Neural progenitor cell (in vitro differentiated cells): ENCODE measurements at regions not wholly inside any gene's neighbourhood (a gene's known extent, or its start where the extent isn't known, plus 50 kb on each side); places are given as distances from the start of the nearest gene placed in this dataset.

Experiments
- DNase-seq: peaks from one replicate; pipeline ENCODE4 v3.0.0-alpha.2; 2016; ENCODE audit warnings: low spot score
- H2AFZ ChIP-seq: fragments of 200-600 bp; sonication (generic); replicated peaks from 2 replicates; pipeline ENCODE4 v1.6.1; 2016; ENCODE audit warnings: antibody characterized with exemption
- H3F3A ChIP-seq: fragments of 200-600 bp; sonication (generic); 2 replicates; pipeline ENCODE4 v1.6.1; 2016; ENCODE audit warnings: antibody characterized with exemption, low read depth
- H3K27ac ChIP-seq: fragments of 200-600 bp; sonication (generic); 2 replicates; pipeline ENCODE4 v1.5.1; 2016; ENCODE audit warnings: mild to moderate bottlenecking
- H3K27me3 ChIP-seq: fragments of 200-600 bp; sonication (generic); 2 replicates; pipeline ENCODE4 v1.6.1; 2016; ENCODE audit warnings: mild to moderate bottlenecking, moderate library complexity
- H3K36me3 ChIP-seq: fragments of 200-600 bp; sonication (generic); 2 replicates; pipeline ENCODE4 v1.5.1; 2016
- H3K4me1 ChIP-seq: fragments of 200-600 bp; sonication (generic); 2 replicates; pipeline ENCODE4 v1.6.1; 2016; ENCODE audit warnings: mixed run types
- H3K4me2 ChIP-seq: fragments of 200-600 bp; sonication (generic); 2 replicates; pipeline ENCODE4 v1.6.1; 2016
- H3K4me3 ChIP-seq: fragments of 200-600 bp; sonication (generic); 2 replicates; pipeline ENCODE4 v1.5.1; 2016
- H3K79me2 ChIP-seq: fragments of 200-600 bp; sonication (generic); 2 replicates; pipeline ENCODE4 v1.6.1; 2016; ENCODE audit warnings: low read depth
- H3K9ac ChIP-seq: fragments of 200-600 bp; sonication (generic); 2 replicates; pipeline ENCODE4 v1.6.1; 2016
- H3K9me3 ChIP-seq: fragments of 200-600 bp; sonication (generic); 2 replicates; pipeline ENCODE4 v1.5.1; 2016; ENCODE audit warnings: low read depth
- H4K20me1 ChIP-seq: fragments of 200-600 bp; sonication (generic); 2 replicates; pipeline ENCODE4 v1.6.1; 2016; ENCODE audit warnings: low read depth
- H3K27ac Mint-ChIP-seq: 3 replicates; pipeline ENCODE4 v1.8.0; 2021; ENCODE audit warnings: mixed read lengths
- H3K27me3 Mint-ChIP-seq: 2 replicates; pipeline ENCODE4 v1.8.0; 2022; ENCODE audit warnings: low read depth, mild to moderate bottlenecking, inconsistent platforms, moderate library complexity, mixed read lengths; ENCODE audit not compliant: insufficient read depth
- H3K36me3 Mint-ChIP-seq: 3 replicates; pipeline ENCODE4 v1.8.0; 2021; ENCODE audit warnings: mixed read lengths
- H3K4me1 Mint-ChIP-seq: 3 replicates; pipeline ENCODE4 v1.8.0; 2021; ENCODE audit warnings: mixed read lengths
- H3K4me3 Mint-ChIP-seq: 3 replicates; pipeline ENCODE4 v1.8.0; 2021; ENCODE audit warnings: mild to moderate bottlenecking, moderate library complexity, mixed read lengths
- H3K9me3 Mint-ChIP-seq: 3 replicates; pipeline ENCODE4 v1.8.0; 2020; ENCODE audit warnings: mixed read lengths
- EZH2 ChIP-seq: fragments of 200-600 bp; sonication (generic); IDR thresholded peaks from 2 replicates; pipeline ENCODE4 v1.6.1; 2017; ENCODE audit warnings: antibody characterized with exemption, mild to moderate bottlenecking, moderate library complexity
- EZH2phosphoT487 ChIP-seq: fragments of 200-600 bp; sonication (generic); IDR thresholded peaks from 2 replicates; pipeline ENCODE4 v1.6.1; 2017; ENCODE audit warnings: antibody characterized with exemption
- TF ChIP-seq, protein P1 (sequence below): fragments of 200-600 bp; sonication (generic); IDR thresholded peaks from 2 replicates; pipeline ENCODE4 v1.5.1; 2017; ENCODE audit warnings: antibody characterized with exemption, mild to moderate bottlenecking

DNA sequence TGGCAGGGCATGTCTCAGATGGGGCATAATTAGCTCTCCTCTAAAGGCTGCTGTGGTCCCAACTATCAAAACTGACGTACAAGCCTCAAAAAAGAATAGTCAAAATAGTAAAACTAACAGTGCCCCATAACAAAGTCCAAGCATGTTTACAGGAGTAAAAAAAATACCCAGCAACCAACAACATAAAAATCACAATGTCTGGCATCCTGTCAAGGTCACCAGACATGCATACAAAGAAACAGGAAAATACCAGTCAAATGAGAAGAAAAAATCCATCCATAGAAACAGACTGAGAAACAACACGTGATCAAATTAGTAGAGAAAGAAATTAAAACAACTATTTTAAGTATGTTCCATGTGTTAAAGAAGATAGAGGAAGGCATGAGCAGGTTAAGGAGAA is 131.2 kb upstream of the C14orf180 start:
- Histone ChIP-seq H3K4me2 (no peak overlapping the region), H3K9me3 (no peaks in the 10 kb centered on the region), H3K4me3 (no peak overlapping the region), H3K27ac (no peak overlapping the region), H3K9ac (no peak overlapping the region), H3K27me3 (peaks cover 4% of the 10 kb centered on the region), H4K20me1 (no peaks in the 10 kb centered on the region), H3K4me1 (peaks cover 5% of the 10 kb centered on the region), H3K79me2 (no peaks in the 10 kb centered on the region), H3K36me3 (no peaks in the 10 kb centered on the region), H2AFZ (no peak overlapping the region), H3F3A (peaks cover 6% of the 10 kb centered on the region)
- TF ChIP-seq EZH2phosphoT487: no peak
- TF ChIP-seq, protein P1, sequence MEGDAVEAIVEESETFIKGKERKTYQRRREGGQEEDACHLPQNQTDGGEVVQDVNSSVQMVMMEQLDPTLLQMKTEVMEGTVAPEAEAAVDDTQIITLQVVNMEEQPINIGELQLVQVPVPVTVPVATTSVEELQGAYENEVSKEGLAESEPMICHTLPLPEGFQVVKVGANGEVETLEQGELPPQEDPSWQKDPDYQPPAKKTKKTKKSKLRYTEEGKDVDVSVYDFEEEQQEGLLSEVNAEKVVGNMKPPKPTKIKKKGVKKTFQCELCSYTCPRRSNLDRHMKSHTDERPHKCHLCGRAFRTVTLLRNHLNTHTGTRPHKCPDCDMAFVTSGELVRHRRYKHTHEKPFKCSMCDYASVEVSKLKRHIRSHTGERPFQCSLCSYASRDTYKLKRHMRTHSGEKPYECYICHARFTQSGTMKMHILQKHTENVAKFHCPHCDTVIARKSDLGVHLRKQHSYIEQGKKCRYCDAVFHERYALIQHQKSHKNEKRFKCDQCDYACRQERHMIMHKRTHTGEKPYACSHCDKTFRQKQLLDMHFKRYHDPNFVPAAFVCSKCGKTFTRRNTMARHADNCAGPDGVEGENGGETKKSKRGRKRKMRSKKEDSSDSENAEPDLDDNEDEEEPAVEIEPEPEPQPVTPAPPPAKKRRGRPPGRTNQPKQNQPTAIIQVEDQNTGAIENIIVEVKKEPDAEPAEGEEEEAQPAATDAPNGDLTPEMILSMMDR: no peak
- TF ChIP-seq EZH2: no peak
- peaks cover 5% of the 10 kb centered on the region for H3K4me1 Mint-ChIP-seq
- DNase-seq: no peak
- no peak overlapping the region for H3K27ac Mint-ChIP-seq
- peaks cover 13% of the 10 kb centered on the region for H3K27me3 Mint-ChIP-seq
- no peak overlapping the region for H3K4me3 Mint-ChIP-seq
- H3K36me3 Mint-ChIP-seq: no peaks in the 10 kb centered on the region
- peaks cover 19% of the 10 kb centered on the region for H3K9me3 Mint-ChIP-seq

DNA sequence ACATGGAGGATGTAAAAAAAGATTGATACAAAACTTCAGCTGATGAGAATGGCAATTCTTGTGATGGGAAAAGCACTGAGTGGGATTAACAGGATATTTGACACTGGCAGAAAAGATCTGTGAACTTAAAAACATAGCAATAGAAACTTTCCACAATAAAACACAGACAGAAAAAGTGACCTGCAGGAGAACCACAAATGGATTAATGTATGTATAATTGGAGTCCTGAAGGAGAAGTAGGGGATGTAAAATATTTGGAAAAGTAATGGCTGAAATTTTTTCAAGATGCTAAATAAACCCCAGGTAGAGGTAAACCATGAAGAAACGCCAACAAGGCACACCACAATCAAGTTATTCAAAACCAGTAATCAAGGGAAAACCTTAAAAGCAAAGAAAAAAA is 130.8 kb upstream of the C14orf180 start:
- Histone ChIP-seq H3K9me3 (no peaks in the 10 kb centered on the region), H3F3A (peaks cover 2% of the 10 kb centered on the region), H4K20me1 (no peaks in the 10 kb centered on the region), H3K36me3 (no peaks in the 10 kb centered on the region), H3K4me2 (no peak overlapping the region), H3K4me1 (peaks cover 1% of the 10 kb centered on the region), H3K27ac (no peak overlapping the region), H3K79me2 (no peaks in the 10 kb centered on the region), H2AFZ (no peak overlapping the region), H3K4me3 (no peak overlapping the region), H3K9ac (no peak overlapping the region), H3K27me3 (peaks cover 8% of the 10 kb centered on the region)
- Mint-ChIP-seq H3K36me3 (no peaks in the 10 kb centered on the region), H3K4me1 (peaks cover 2% of the 10 kb centered on the region), H3K27ac (no peak overlapping the region), H3K27me3 (peaks cover 13% of the 10 kb centered on the region), H3K9me3 (peaks cover 19% of the 10 kb centered on the region), H3K4me3 (no peak overlapping the region)
- no peak for TF ChIP-seq EZH2
- no peak for TF ChIP-seq EZH2phosphoT487
- TF ChIP-seq, protein P1: no peak
- no peak for DNase-seq

DNA sequence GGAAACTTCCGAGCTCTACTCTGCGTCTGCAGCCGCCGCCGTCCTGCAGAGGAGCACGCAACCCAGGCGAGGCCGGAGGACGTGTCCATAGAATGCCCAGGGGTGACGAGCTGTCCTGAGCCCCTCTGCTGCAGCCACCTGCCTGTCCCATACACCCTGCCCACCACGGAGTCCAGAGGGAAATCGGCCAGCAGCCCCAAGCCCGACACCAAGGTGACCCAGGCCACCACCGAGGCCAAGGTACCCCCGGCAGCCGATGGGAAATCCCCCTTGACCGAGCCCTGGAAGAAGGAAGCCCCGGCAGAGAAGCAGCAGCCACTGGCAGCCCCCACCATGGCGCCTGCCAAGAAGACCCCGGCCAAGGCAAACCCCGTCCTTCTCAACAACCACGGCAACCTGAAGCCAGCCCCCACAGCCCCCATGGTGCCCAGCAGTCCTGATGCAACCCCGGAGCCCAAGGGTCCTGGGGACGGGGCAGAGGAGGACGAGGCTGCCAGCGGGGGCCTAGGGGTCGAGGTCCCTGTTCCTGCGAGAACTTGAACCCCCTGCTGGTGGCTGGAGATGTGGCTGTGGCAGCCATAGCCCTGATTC is 128.7 kb upstream of the C14orf180 start:
- no peak overlapping the region for H3K4me2 ChIP-seq
- H3K79me2 ChIP-seq: no peaks in the 10 kb centered on the region
- Mint-ChIP-seq H3K27ac (no peak overlapping the region), H3K4me3 (no peak overlapping the region), H3K4me1 (peaks cover 2% of the 10 kb centered on the region), H3K9me3 (peaks cover 17% of the 10 kb centered on the region), H3K27me3 (peaks cover 10% of the 10 kb centered on the region), H3K36me3 (no peaks in the 10 kb centered on the region)
- H4K20me1 ChIP-seq: no peaks in the 10 kb centered on the region
- DNase-seq: no peak
- no peaks in the 10 kb centered on the region for H3K36me3 ChIP-seq
- H3K27ac ChIP-seq: no peak overlapping the region
- H3K4me3 ChIP-seq: no peak overlapping the region
- H3K9me3 ChIP-seq: no peaks in the 10 kb centered on the region
- TF ChIP-seq EZH2phosphoT487: no peak
- TF ChIP-seq, protein P1: no peak
- no peak for TF ChIP-seq EZH2
- H3K9ac ChIP-seq: no peak overlapping the region
- H3K4me1 ChIP-seq: no peaks in the 10 kb centered on the region
- no peaks in the 10 kb centered on the region for H3F3A ChIP-seq
- H2AFZ ChIP-seq: no peak overlapping the region
- H3K27me3 ChIP-seq: peaks cover 29% of the 10 kb centered on the region
